Spleen (tissue), 11 donors: ENCODE measurements at regions not wholly inside any gene's neighbourhood (a gene's known extent, or its start where the extent isn't known, plus 50 kb on each side); places are given as distances from the start of the nearest gene placed in this dataset.

ENCODE experiments used
- DNase-seq: peaks from one replicate; pipeline ENCODE4 v3.0.0-alpha.2; 2020
- H3K27ac ChIP-seq, 8 donors: fragments of 200-600 bp; sonication (generic) in 7 of 8; 1 replicate in 4 of 8; 2 replicates in 4 of 8; pipeline versions ENCODE4 v1.5.0 to v1.8.0; 2016 to 2021; ENCODE audit warnings: inconsistent platforms in 4 of 8, mild to moderate bottlenecking in 4 of 8, moderate library complexity in 1 of 8
- H3K27me3 ChIP-seq, 7 donors: fragments of 200-600 bp; sonication (generic) in 6 of 7; replicated peaks in 1 of 7; 1 replicate in 4 of 7; 2 replicates in 3 of 7; pipeline versions ENCODE4 v1.5.0 to v1.8.0; 2016 to 2021; ENCODE audit warnings: inconsistent platforms in 3 of 7, mild to moderate bottlenecking in 1 of 7
- H3K36me3 ChIP-seq, 6 donors: fragments of 200-600 bp; sonication (generic) in 5 of 6; 1 replicate in 4 of 6; 2 replicates in 2 of 6; pipeline versions ENCODE4 v1.5.0 to v1.8.0; 2016 to 2021; ENCODE audit warnings: inconsistent platforms in 2 of 6
- H3K4me1 ChIP-seq, 6 donors: fragments of 200-600 bp; sonication (generic) in 5 of 6; 1 replicate in 3 of 6; 2 replicates in 3 of 6; pipeline versions ENCODE4 v1.5.0 to v1.8.0; 2016 to 2021; ENCODE audit warnings: inconsistent platforms in 3 of 6
- H3K4me3 ChIP-seq, 8 donors: fragments of 200-600 bp; sonication (generic) in 7 of 8; 1 replicate in 4 of 8; 2 replicates in 4 of 8; pipeline versions ENCODE4 v1.5.0 to v1.8.0; 2016 to 2021; ENCODE audit warnings: inconsistent platforms in 4 of 8, mild to moderate bottlenecking in 4 of 8, moderate library complexity in 2 of 8
- H3K9me3 ChIP-seq, 8 donors: fragments of 200-600 bp; sonication (generic) in 7 of 8; 1 replicate in 4 of 8; 2 replicates in 4 of 8; pipeline versions ENCODE4 v1.5.0 to v1.8.0; 2016 to 2021; ENCODE audit warnings: inconsistent platforms in 4 of 8
- CTCF ChIP-seq, 11 experiments: fragments of 200-600 bp in 7 of 11; fragments of 450-650 bp in 4 of 11; sonication (generic) in 4 of 11; IDR thresholded peaks in 8 of 11; conservative IDR thresholded peaks in 3 of 11; 1 replicate in 7 of 11; 2 replicates in 4 of 11; pipeline versions ENCODE4 v1.4.0 to v1.8.0; 2016 to 2021; ENCODE audit warnings: antibody characterized with exemption in 11 of 11, inconsistent platforms in 4 of 11, mild to moderate bottlenecking in 1 of 11
- POLR2A ChIP-seq, 3 donors: fragments of 450-650 bp; IDR thresholded peaks; one replicate each; pipeline ENCODE4 v1.5.1; 2017; ENCODE audit warnings: antibody characterized with exemption in 3 of 3, mild to moderate bottlenecking in 1 of 3
- POLR2AphosphoS5 ChIP-seq, 3 donors: sonication (generic); formaldehyde crosslinking; IDR thresholded peaks; one replicate each; pipeline ENCODE4 v1.5.1; 2017; ENCODE audit warnings: antibody characterized with exemption in 3 of 3
- WGBS, 5 donors: extraction: QIAGEN DNeasy Blood & Tissue Kit in 3 of 5; methylation state at CpG; one replicate each; pipeline versions ENCODE4 v1.1.5 to v1.1.7; 2013 to 2018; 5-methylcytosine and 5-hydroxymethylcytosine counted together
- intact Hi-C: fragments of 100-400 bp; cut with DNase I; formaldehyde crosslinking; loops from one replicate; pipeline ENCODE4 v1.15.0; 2023; ENCODE audit warnings: low total_unique reads
- donor health status: healthy with polysubstance abuse.
- donor health status: DM: no; HTN: no; CAD: no; lungs with moderate emphysema.
- donor health status: DM: no; HTN: no; CAD: no.
- donor health status: Bipolar disorder and iron deficiency.
- donor health status: healthy.
- donor health status: DM: no; HTN: no; CAD: no.
- donor health status: DM: yes; HTN: yes; CAD: no.

GRCh38 chr18:55115606-55116005, 156.3 kb upstream of the CCDC68 start:
- Histone ChIP-seq H3K36me3 (no peaks in the 10 kb centered on the region), H3K27ac (no peak overlapping the region), H3K27me3 (no peaks in the 10 kb centered on the region), H3K4me3 (no peak overlapping the region), H3K4me1 (peaks cover 0 to 3% (median 0%) of the 10 kb centered on the region in 6 donors), H3K9me3 (no peaks in the 10 kb centered on the region)
- WGBS, 5 donors, result 77 to 95% (median 88%) methylated on average over 2 of the region's 2 CpGs
- intact Hi-C loops, result no loop called here
- DNase-seq, result no peak
- TF ChIP-seq POLR2AphosphoS5 (IDR thresholded peaks at IDR 0.05), result no peak
- TF ChIP-seq POLR2A (IDR thresholded peaks at IDR 0.05), result no peak
- no peak for TF ChIP-seq CTCF (IDR thresholded peaks at IDR 0.05 in 8 of 11, conservative IDR thresholded peaks at IDR 0.05 in 3 of 11)

GRCh38 chr18:55114876-55115275, 155.6 kb upstream of the CCDC68 start:
- no peaks in the 10 kb centered on the region for H3K27me3 ChIP-seq
- H3K4me1 ChIP-seq, result peaks cover 0 to 4% (median 0%) of the 10 kb centered on the region in 6 donors
- intact Hi-C loops, result no loop called here
- WGBS, 5 donors, result 77 to 92% (median 91%) methylated on average over 1 of the region's 1 CpG
- no peaks in the 10 kb centered on the region for H3K9me3 ChIP-seq
- no peaks in the 10 kb centered on the region for H3K36me3 ChIP-seq
- H3K27ac ChIP-seq, result no peak overlapping the region
- DNase-seq, result no peak
- no peak overlapping the region for H3K4me3 ChIP-seq
- TF ChIP-seq POLR2A (IDR thresholded peaks at IDR 0.05) (no peak), POLR2AphosphoS5 (IDR thresholded peaks at IDR 0.05) (no peak), CTCF (IDR thresholded peaks at IDR 0.05 in 8 of 11, conservative IDR thresholded peaks at IDR 0.05 in 3 of 11) (no peak)

GRCh38 chr18:55113800-55114199, 154.5 kb upstream of the CCDC68 start:
- Histone ChIP-seq H3K4me3 (no peak overlapping the region), H3K4me1 (peaks cover 0 to 14% (median 0%) of the 10 kb centered on the region in 6 donors), H3K27me3 (no peaks in the 10 kb centered on the region), H3K9me3 (no peaks in the 10 kb centered on the region), H3K36me3 (no peaks in the 10 kb centered on the region), H3K27ac (no peak overlapping the region)
- no peak for DNase-seq
- intact Hi-C loops, result no loop called here
- 89 to 94% (median 92%) methylated on average over 5 of the region's 5 CpGs for WGBS, 5 donors
- TF ChIP-seq CTCF (IDR thresholded peaks at IDR 0.05 in 8 of 11, conservative IDR thresholded peaks at IDR 0.05 in 3 of 11), result no peak
- TF ChIP-seq POLR2AphosphoS5 (IDR thresholded peaks at IDR 0.05), result no peak

DNA sequence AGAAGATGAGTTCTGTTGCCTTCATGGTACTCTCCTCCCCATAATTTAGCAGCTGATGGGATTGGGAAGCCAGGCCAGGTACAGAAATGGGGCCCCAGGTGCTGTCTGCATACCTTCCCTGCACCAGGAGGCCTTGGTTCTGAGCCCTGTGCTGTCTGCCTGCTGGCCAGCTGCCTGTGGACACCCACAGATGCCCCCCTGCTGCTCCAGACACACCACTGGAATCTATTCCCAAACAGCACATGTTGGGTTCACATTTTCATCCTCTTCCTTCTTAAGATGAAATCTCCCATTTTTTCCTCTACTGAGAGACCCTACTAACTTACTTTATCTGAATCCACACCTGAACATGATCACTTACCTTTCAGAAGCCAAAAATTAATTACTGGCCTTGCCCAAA, 152.0 kb upstream of the CCDC68 start:
- no peak overlapping the region for H3K4me3 ChIP-seq
- no peaks in the 10 kb centered on the region for H3K9me3 ChIP-seq
- intact Hi-C loops, result no loop called here
- no peaks in the 10 kb centered on the region for H3K36me3 ChIP-seq
- DNase-seq, result no peak
- no peak for TF ChIP-seq POLR2A (IDR thresholded peaks at IDR 0.05)
- no peak for TF ChIP-seq POLR2AphosphoS5 (IDR thresholded peaks at IDR 0.05)
- TF ChIP-seq CTCF (IDR thresholded peaks at IDR 0.05 in 8 of 11, conservative IDR thresholded peaks at IDR 0.05 in 3 of 11), result no peak
- H3K27me3 ChIP-seq, result no peaks in the 10 kb centered on the region
- peak overlapping the region in 6 of 8 donors; percentile 18 to 69 (median 60) for H3K27ac ChIP-seq
- peaks cover 0 to 14% (median 0%) of the 10 kb centered on the region in 6 donors for H3K4me1 ChIP-seq
